ENCODE measurements at regions not wholly inside any gene's neighbourhood (a gene's known extent, or its start where the extent isn't known, plus 50 kb on each side); places are given as distances from the start of the nearest gene placed in this dataset.

GRCh38 chr2:65615602-65616001, 183.2 kb upstream of the SPRED2 start:
- DNase-seq (ENCODE audit: low read depth, low spot score) (no peak), ATAC-seq (no peak)
- intact Hi-C loops (cut with micrococcal nuclease; ENCODE audit: unreplicated experiment): no loop called here
- ChIA-PET CTCF (no interaction called here), POLR2A (interaction anchor here (0.7 kb wide), 1 partner anchor 613 kb away, joined by 3 read pairs; no protein-coding TSS in a partner anchor)
- H3K27me3 ChIP-seq (ENCODE audit: control insufficient read depth, insufficient read depth, low read length): 0 out of 2 replicates have a peak, but pooled peaks cover 4% of the 10 kb centered on the region
- H3K27ac ChIP-seq (ENCODE audit: low read length): no peak overlapping the region
- BruUV-seq (replicated peaks): no TSS peak
- in situ Hi-C loops (cut with HindIII; ENCODE audit: low pct_unique_long_range_greater_than_20kb, low sequenced_read_pairs): no loop called here
- TF ChIP-seq TCF7L2 (IDR thresholded peaks at IDR 0.05; ENCODE audit: low read depth, low read length) (no peak), POLR2AphosphoS5 (IDR thresholded peaks at IDR 0.05; ENCODE audit: low read depth, low read length) (no peak), REST (IDR thresholded peaks at IDR 0.05; ENCODE audit: insufficient read depth in 1 of 2, low read depth in 2 of 2, low read length in 1 of 2) (no peak), CTCF (IDR thresholded peaks at IDR 0.05) (no peak), SIN3A (IDR thresholded peaks at IDR 0.05; ENCODE audit: borderline replicate concordance, insufficient read depth, low read depth, low read length) (no peak)
- no peak overlapping the region for H3K4me3 ChIP-seq (ENCODE audit: low read depth in 2 of 2, low read length in 2 of 2)
- no peaks in the 10 kb centered on the region for H3K36me3 ChIP-seq (ENCODE audit: control insufficient read depth, insufficient read depth, low read length)
- no peaks in the 10 kb centered on the region for H3K9me3 ChIP-seq (ENCODE audit: control insufficient read depth, insufficient read depth, low read depth, low read length)
- no peaks in the 10 kb centered on the region for H3K4me1 ChIP-seq (ENCODE audit: control insufficient read depth, insufficient read depth, low read length)

GRCh38 chr2:65613968-65614555, 181.7 kb upstream of the SPRED2 start:
- ChIA-PET CTCF (no interaction called here), POLR2A (no interaction called here)
- H3K9me3 ChIP-seq (ENCODE audit: control insufficient read depth, insufficient read depth, low read depth, low read length): no peaks in the 10 kb centered on the region
- intact Hi-C loops (cut with micrococcal nuclease; ENCODE audit: unreplicated experiment) (no loop called here), in situ Hi-C loops (cut with HindIII; ENCODE audit: low pct_unique_long_range_greater_than_20kb, low sequenced_read_pairs) (no loop called here)
- H3K4me1 ChIP-seq (ENCODE audit: control insufficient read depth, insufficient read depth, low read length): no peaks in the 10 kb centered on the region
- no peak for TF ChIP-seq CTCF (IDR thresholded peaks at IDR 0.05)
- H3K4me3 ChIP-seq (ENCODE audit: low read depth in 2 of 2, low read length in 2 of 2): no peak overlapping the region
- H3K36me3 ChIP-seq (ENCODE audit: control insufficient read depth, insufficient read depth, low read length): no peaks in the 10 kb centered on the region
- ATAC-seq (no peak), DNase-seq (ENCODE audit: low read depth, low spot score) (no peak)
- H3K27me3 ChIP-seq (ENCODE audit: control insufficient read depth, insufficient read depth, low read length): no peaks in the 10 kb centered on the region
- no TSS peak for BruUV-seq (replicated peaks)
- H3K27ac ChIP-seq (ENCODE audit: low read length): no peak overlapping the region

All from Panc1 (cell line).